ENCODE measurements at regions not wholly inside any gene's neighbourhood (a gene's known extent, or its start where the extent isn't known, plus 50 kb on each side); places are given as distances from the start of the nearest gene placed in this dataset.

- no peak for TF ChIP-seq SUZ12 (IDR thresholded peaks at IDR 0.05)
- TF ChIP-seq BHLHE40 (IDR thresholded peaks at IDR 0.05; ENCODE audit: borderline replicate concordance) = no peak
- TF ChIP-seq FOXK2 (IDR thresholded peaks at IDR 0.05) = no peak
- no peak for TF ChIP-seq TARDBP (IDR thresholded peaks at IDR 0.05)
- TF ChIP-seq SP1 (IDR thresholded peaks at IDR 0.05) = no peak
- TF ChIP-seq FOXM1 (IDR thresholded peaks at IDR 0.05; ENCODE audit: borderline replicate concordance) = no peak
- no peak for TF ChIP-seq HDGF (IDR thresholded peaks at IDR 0.05; ENCODE audit: borderline replicate concordance)
- TF ChIP-seq NFRKB (IDR thresholded peaks at IDR 0.05) = no peak
- TF ChIP-seq FOXA1 (IDR thresholded peaks at IDR 0.05) = no peak
- TF ChIP-seq ZNF384 (IDR thresholded peaks at IDR 0.05) = no peak
- TF ChIP-seq, protein P1, sequence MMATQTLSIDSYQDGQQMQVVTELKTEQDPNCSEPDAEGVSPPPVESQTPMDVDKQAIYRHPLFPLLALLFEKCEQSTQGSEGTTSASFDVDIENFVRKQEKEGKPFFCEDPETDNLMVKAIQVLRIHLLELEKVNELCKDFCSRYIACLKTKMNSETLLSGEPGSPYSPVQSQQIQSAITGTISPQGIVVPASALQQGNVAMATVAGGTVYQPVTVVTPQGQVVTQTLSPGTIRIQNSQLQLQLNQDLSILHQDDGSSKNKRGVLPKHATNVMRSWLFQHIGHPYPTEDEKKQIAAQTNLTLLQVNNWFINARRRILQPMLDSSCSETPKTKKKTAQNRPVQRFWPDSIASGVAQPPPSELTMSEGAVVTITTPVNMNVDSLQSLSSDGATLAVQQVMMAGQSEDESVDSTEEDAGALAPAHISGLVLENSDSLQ (IDR thresholded peaks at IDR 0.05) = no peak
- TF ChIP-seq CTBP1 (IDR thresholded peaks at IDR 0.05; ENCODE audit: borderline replicate concordance) = no peak
Observed at GRCh38 chr18:5779922-5780321, 115.4 kb downstream of the TMEM200C start.

Measured in HEK293T (cell line).